GM18502 (cell line): ENCODE measurements at regions not wholly inside any gene's neighbourhood (a gene's known extent, or its start where the extent isn't known, plus 50 kb on each side); places are given as distances from the start of the nearest gene placed in this dataset.
"Not testable (repeated sequence)": the region's sequence is repeated elsewhere in the genome, so short reads cannot be mapped to it uniquely, and the experiment has no call there.

ENCODE experiments used
- ATAC-seq: cut with Tn5 transposase; IDR thresholded peaks from one replicate; pipeline ENCODE4 v1.9.1; 2021; ENCODE audit warnings: mild to moderate bottlenecking; ENCODE audit not compliant: unreplicated experiment, poor library complexity

DNA sequence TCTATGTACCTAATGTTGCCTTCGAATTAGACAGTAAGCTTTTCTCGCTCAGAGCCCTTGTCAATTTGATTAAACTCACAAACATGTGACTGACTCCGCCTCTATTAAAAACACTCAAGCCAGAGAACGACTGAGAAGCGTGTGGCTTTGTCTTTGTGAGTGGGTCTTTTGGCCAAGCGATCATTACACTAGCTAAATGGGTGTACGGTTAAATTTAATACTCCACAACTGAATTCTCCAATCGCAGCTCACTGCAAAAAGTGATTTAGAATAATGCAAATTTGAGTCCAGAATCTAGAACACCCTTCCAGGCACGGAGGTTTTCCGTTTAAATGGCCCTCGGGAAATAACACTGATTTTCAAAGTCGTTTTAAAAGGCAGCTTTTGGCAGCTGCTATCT is 253.7 kb downstream of the EFCAB11 start:
- ATAC-seq, result no peak

GRCh38 chr14:89699071-89699470 is 255.5 kb downstream of the EFCAB11 start:
- ATAC-seq, result no peak

GRCh38 chr14:89697281-89698060 is 257.1 kb downstream of the EFCAB11 start:
- ATAC-seq, result no peak

GRCh38 chr14:89695846-89696245 is 258.7 kb downstream of the EFCAB11 start:
- no peak for ATAC-seq

GRCh38 chr14:89690139-89690538 is 264.4 kb downstream of the EFCAB11 start:
- no peak for ATAC-seq

- ATAC-seq, result not testable (repeated sequence)
These were observed 264.8 kb downstream of the EFCAB11 start for GRCh38 chr14:89689711-89690110.

- ATAC-seq, result no peak
These were observed 265.9 kb downstream of the EFCAB11 start for GRCh38 chr14:89688507-89689211.

DNA sequence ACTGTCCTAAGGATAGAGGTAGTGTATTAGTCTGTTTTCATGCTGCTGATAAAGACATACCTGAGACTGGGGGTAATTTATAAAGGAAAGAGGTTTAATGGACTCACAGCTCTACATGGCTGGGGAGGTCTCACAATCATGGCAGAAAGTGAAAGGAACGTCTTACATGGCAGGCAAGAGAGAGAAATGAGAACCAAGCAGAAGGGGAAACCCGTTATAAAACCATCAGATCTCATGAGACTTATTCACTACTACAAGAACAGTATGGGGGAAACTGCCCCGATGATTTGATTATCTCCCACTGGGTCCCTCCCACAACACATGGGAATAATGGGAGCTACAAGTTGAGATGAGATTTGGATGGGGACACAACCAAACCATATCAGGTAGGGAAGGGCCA is 267.4 kb downstream of the EFCAB11 start:
- not testable (repeated sequence) for ATAC-seq

GRCh38 chr14:89684139-89684538 is 267.1 kb upstream of the FOXN3 start:
- ATAC-seq, result no peak

- peak; percentile 91 for ATAC-seq
These were observed 264.3 kb upstream of the FOXN3 start for GRCh38 chr14:89681086-89682018.

DNA sequence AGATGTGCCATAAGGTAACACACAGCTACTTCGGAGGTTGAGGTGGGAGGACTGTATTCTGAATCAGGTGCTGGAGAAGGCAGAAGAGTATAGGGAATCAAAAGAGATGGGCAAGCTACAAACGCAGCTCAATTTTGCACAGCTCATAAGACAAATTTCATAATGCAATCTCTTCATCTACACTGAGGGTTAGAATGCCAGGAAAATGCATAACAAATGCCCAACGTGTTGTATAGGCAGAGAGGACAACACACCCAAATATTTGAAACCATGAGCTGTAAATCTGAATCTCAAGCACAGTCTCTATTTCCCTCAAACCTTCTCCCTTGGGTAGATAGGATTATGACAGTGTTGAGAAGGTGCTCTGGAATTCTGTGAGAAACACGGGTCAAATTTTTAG is 263.1 kb upstream of the FOXN3 start:
- no peak for ATAC-seq

GRCh38 chr14:89678768-89679167 is 261.7 kb upstream of the FOXN3 start:
- no peak for ATAC-seq

DNA sequence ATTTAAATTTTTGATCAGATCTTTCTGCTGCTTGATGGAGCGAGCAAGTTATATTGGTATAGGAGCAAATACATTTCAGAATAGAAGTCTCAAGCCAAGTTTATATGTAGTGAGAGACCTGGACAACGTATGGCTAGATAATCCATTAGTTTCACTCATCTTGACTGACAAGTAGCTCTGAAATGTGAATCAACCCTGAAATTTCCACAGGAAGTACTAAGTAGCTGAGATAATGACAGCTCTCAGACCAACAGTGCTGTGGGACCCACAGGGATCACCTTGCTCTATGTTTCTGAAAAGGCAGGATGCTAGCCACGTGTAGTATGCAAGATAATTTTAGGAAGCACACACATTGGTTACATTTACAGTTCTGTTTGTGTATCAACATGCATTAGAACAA is 258.6 kb upstream of the FOXN3 start:
- ATAC-seq, result no peak

GRCh38 chr14:89674936-89675335 is 257.9 kb upstream of the FOXN3 start:
- no peak for ATAC-seq

DNA sequence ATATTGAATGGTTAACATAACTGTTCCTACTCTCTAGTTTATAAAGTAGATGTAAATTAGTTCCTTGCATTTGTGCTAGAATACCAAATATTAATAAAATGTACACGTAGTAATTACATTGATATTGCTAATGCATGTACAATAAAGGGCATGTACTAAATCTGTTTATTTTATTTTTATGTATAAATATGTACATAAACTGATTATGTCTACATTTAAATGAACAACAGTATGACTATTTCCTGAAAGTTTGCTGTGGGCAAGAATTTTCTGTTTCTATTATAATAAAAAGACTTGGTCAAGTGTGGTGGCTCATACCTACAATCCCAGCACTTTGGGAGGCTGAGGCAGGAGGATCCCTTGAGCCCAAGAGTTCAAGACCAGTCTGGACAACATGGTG is 257.2 kb upstream of the FOXN3 start:
- ATAC-seq, result no peak

GRCh38 chr14:89673512-89674225 is 256.6 kb upstream of the FOXN3 start:
- no peak for ATAC-seq

DNA sequence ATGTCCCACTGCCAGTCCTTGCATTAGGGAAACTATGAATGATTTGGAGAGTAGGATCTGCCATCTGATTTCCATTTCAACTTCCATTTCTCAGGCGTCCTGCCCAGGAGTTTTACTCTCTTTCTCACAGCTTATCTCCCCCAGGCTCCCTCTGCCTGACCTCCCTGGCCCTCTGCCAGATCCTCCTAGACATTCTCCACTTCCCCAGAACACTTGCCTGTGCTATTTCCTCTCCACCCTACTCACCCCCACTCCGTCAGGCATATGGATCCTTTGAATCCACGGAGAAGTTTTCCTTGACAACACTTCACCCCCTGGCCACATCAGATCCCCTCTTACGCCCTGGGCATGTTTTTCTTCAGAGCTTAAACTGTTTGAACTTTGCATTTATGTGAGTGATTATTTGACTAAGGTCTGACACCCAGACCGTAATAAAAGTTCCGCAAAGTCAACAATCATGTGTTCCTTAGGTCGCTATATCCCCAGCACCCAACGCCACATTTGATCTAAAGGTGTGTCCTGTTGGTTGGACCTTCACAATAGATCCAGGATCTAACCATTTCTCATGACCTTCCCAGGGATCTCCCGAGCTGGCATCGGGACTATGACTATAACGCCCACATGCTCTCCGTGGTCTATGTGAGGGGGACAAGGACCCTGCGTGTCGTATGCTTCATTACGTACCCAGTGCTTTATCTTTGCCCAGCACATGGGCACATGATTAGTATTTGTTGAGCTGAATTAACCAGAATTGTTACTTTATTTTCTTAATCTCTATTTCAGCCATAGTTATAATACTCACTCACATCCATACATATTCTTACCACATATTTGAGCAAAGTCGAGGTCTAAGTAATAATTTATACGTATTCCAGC is 255.8 kb upstream of the FOXN3 start:
- ATAC-seq, result no peak

GRCh38 chr14:89669193-89669592 is 252.2 kb upstream of the FOXN3 start:
- peak; percentile 85 for ATAC-seq

DNA sequence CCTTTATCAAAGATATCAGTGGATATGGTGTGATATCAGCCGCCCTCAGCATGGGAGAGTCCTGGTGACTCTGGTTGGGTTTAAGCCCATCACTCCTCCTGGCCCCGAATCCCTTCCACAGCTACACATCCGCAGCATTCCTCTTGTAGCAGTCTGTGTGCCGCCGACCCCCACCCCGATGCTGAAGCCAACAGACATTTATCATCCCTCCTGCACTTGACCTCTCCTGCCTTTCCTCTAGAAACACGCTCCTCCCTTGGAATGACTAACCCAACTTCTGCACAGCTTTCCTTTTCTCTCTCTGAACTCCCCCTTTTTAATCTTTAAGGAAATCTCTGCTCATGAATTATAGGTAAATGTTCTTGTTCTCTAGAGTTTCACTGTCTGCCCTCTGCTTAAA is 250.9 kb upstream of the FOXN3 start:
- ATAC-seq, result no peak
